ENCODE measurements at regions not wholly inside any gene's neighbourhood (a gene's known extent, or its start where the extent isn't known, plus 50 kb on each side); places are given as distances from the start of the nearest gene placed in this dataset.

- intact Hi-C loops (cut with micrococcal nuclease) = no loop called here
- peaks cover 16% of the 10 kb centered on the region for H3K9me3 Mint-ChIP-seq
- no peak overlapping the region for H3K27ac Mint-ChIP-seq
- no peaks in the 10 kb centered on the region for H3K36me3 Mint-ChIP-seq (ENCODE audit: low read depth)
- H3K27me3 Mint-ChIP-seq (ENCODE audit: insufficient read depth) = peaks cover 12% of the 10 kb centered on the region
- no peak overlapping the region for H3K4me3 Mint-ChIP-seq
- no peaks in the 10 kb centered on the region for H3K4me1 Mint-ChIP-seq (ENCODE audit: low read depth)
- DNase-seq (ENCODE audit: low spot score) = no peak
Observed at GRCh38 chr5:73352649-73353230, 95.8 kb downstream of the FOXD1 start.

DNA sequence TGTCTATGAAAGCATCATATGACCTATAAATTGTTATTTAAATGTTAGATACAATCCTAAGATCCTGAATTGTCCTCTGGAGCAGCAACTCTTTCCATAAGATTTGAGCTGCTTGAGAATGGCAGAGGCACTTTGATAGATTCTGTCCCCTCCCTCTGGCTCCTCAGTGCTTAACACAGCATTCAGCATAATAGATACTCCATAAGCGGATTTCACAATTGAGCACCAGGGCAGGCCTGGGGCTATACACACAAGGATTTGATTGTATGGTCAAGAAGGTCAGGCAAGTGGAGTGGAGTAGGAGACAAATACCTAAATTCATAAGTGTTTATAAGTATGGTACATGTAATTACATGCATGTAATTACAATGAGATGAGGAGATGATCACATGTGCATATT is 96.3 kb downstream of the FOXD1 start:
- intact Hi-C loops (cut with micrococcal nuclease) = no loop called here
- no peak for DNase-seq (ENCODE audit: low spot score)
- H3K27me3 Mint-ChIP-seq (ENCODE audit: insufficient read depth) = peaks cover 8% of the 10 kb centered on the region
- H3K27ac Mint-ChIP-seq = no peak overlapping the region
- peaks cover 21% of the 10 kb centered on the region for H3K9me3 Mint-ChIP-seq
- no peak overlapping the region for H3K4me3 Mint-ChIP-seq
- H3K4me1 Mint-ChIP-seq (ENCODE audit: low read depth) = no peaks in the 10 kb centered on the region
- no peaks in the 10 kb centered on the region for H3K36me3 Mint-ChIP-seq (ENCODE audit: low read depth)

DNA sequence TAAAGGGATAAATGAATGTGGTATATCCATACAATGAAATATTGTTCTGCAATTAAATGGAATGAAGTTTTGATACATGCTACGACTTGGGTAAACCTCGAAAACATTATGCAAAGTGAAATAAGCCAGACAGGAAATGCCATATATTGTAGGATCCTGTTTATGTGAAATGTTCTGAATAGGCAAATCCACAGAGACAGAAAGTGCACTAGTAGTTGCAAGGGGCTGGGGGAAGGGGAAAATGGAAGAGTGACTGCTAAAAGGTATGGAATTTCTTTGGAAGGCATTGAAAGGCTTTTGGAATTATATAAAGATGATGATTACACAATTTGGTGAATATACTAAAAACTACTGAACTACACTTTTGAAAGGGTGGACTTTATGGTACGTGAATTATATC is 97.0 kb downstream of the FOXD1 start:
- Mint-ChIP-seq H3K4me1 (ENCODE audit: low read depth) (no peaks in the 10 kb centered on the region), H3K36me3 (ENCODE audit: low read depth) (no peaks in the 10 kb centered on the region), H3K9me3 (peaks cover 22% of the 10 kb centered on the region), H3K27ac (no peak overlapping the region), H3K27me3 (ENCODE audit: insufficient read depth) (peaks cover 7% of the 10 kb centered on the region), H3K4me3 (no peak overlapping the region)
- intact Hi-C loops (cut with micrococcal nuclease) = no loop called here
- DNase-seq (ENCODE audit: low spot score) = no peak

- Mint-ChIP-seq H3K4me1 (ENCODE audit: low read depth) (no peaks in the 10 kb centered on the region), H3K27me3 (ENCODE audit: insufficient read depth) (peaks cover 5% of the 10 kb centered on the region), H3K9me3 (peaks cover 26% of the 10 kb centered on the region), H3K4me3 (no peak overlapping the region), H3K36me3 (ENCODE audit: low read depth) (no peaks in the 10 kb centered on the region), H3K27ac (no peak overlapping the region)
- no peak for DNase-seq (ENCODE audit: low spot score)
- intact Hi-C loops (cut with micrococcal nuclease) = no loop called here
Observed at GRCh38 chr5:73346878-73347408, 101.6 kb downstream of the FOXD1 start.

GRCh38 chr5:73344835-73345234 is 103.7 kb downstream of the FOXD1 start:
- no peak overlapping the region for H3K27ac Mint-ChIP-seq
- DNase-seq (ENCODE audit: low spot score) = no peak
- H3K4me1 Mint-ChIP-seq (ENCODE audit: low read depth) = no peaks in the 10 kb centered on the region
- H3K9me3 Mint-ChIP-seq = peaks cover 13% of the 10 kb centered on the region
- intact Hi-C loops (cut with micrococcal nuclease) = no loop called here
- H3K36me3 Mint-ChIP-seq (ENCODE audit: low read depth) = no peaks in the 10 kb centered on the region
- H3K27me3 Mint-ChIP-seq (ENCODE audit: insufficient read depth) = peaks cover 2% of the 10 kb centered on the region
- no peak overlapping the region for H3K4me3 Mint-ChIP-seq

DNA sequence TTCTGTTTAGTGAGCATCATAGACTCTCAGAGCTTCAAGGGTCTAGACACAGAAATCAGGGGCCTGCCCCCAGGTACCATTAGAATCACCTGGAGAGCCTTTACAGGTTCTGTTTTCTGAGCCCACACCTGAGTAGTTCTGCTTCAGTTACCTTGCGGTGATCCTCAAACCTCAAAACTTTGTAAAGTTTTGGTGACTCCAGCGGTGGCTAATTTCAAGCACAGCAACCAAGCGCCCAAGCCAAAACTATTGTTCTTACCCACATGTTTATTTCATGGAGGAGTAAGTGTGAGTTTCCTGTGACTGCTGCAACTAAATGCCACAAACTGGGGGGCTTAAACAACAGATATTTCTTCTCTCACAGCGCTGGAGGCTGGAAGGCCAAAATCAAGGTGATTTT is 108.9 kb downstream of the FOXD1 start:
- peaks cover 9% of the 10 kb centered on the region for H3K27me3 Mint-ChIP-seq (ENCODE audit: insufficient read depth)
- no peak for DNase-seq (ENCODE audit: low spot score)

GRCh38 chr5:73339051-73339575 is 109.5 kb downstream of the FOXD1 start:
- H3K4me3 Mint-ChIP-seq = no peak overlapping the region
- no peaks in the 10 kb centered on the region for H3K36me3 Mint-ChIP-seq (ENCODE audit: low read depth)
- no peaks in the 10 kb centered on the region for H3K4me1 Mint-ChIP-seq (ENCODE audit: low read depth)
- no peaks in the 10 kb centered on the region for H3K9me3 Mint-ChIP-seq
- intact Hi-C loops (cut with micrococcal nuclease) = no loop called here
- peaks cover 9% of the 10 kb centered on the region for H3K27me3 Mint-ChIP-seq (ENCODE audit: insufficient read depth)
- no peak overlapping the region for H3K27ac Mint-ChIP-seq
- DNase-seq (ENCODE audit: low spot score) = no peak

More for the DNA sequence above, 108.9 kb downstream of the FOXD1 start:
- H3K9me3 Mint-ChIP-seq = no peaks in the 10 kb centered on the region
- no peaks in the 10 kb centered on the region for H3K36me3 Mint-ChIP-seq (ENCODE audit: low read depth)
- intact Hi-C loops (cut with micrococcal nuclease) = no loop called here
- H3K4me1 Mint-ChIP-seq (ENCODE audit: low read depth) = no peaks in the 10 kb centered on the region
- no peak overlapping the region for H3K27ac Mint-ChIP-seq
- no peak overlapping the region for H3K4me3 Mint-ChIP-seq

DNA sequence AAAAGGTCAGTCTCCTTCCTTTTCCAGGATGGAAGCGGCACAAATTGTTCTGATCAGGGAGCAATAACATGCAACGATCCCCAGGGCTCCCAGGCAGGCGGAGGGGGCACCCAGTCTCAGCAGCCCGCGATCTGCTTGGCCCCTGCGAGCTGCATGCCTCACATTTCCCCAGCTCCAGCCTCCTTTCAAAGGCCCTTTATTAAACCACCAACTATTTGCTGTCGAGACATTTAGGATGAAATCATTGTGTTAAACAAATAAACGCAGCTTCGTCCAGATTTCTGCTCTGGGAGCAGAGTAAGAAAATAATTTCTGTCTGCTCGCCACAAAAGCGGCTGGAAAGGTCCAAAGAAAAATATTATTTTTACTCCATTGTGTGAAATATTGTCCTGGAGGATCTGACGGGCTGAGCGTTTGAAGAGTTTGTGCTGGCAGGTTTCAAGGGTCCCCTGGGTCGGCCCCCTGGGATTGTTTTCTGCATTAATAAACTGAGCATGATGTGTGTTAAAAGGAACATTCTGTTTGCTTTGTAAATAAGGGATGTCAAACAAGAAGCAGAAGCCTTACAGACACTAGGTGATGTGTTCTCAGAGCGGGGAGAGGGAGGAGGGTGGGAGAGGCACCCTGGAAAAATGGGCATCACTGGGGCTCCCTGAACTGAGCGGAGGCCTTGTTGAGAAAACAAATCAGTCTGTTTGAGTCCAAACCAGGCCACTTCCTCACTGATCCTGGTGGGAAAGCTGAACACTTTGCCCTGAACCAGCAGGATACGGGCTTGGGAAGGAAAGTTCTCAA is 110.1 kb downstream of the FOXD1 start:
- no peak overlapping the region for H3K27ac Mint-ChIP-seq
- intact Hi-C loops (cut with micrococcal nuclease) = no loop called here
- no peaks in the 10 kb centered on the region for H3K4me1 Mint-ChIP-seq (ENCODE audit: low read depth)
- DNase-seq (ENCODE audit: low spot score) = no peak
- H3K27me3 Mint-ChIP-seq (ENCODE audit: insufficient read depth) = peaks cover 10% of the 10 kb centered on the region
- H3K9me3 Mint-ChIP-seq = no peaks in the 10 kb centered on the region
- no peak overlapping the region for H3K4me3 Mint-ChIP-seq
- no peaks in the 10 kb centered on the region for H3K36me3 Mint-ChIP-seq (ENCODE audit: low read depth)

GRCh38 chr5:73337586-73338255 is 110.9 kb downstream of the FOXD1 start:
- no peak overlapping the region for H3K4me3 Mint-ChIP-seq
- no peak for DNase-seq (ENCODE audit: low spot score)
- H3K9me3 Mint-ChIP-seq = no peaks in the 10 kb centered on the region
- no peaks in the 10 kb centered on the region for H3K36me3 Mint-ChIP-seq (ENCODE audit: low read depth)
- H3K27me3 Mint-ChIP-seq (ENCODE audit: insufficient read depth) = peaks cover 13% of the 10 kb centered on the region
- no peak overlapping the region for H3K27ac Mint-ChIP-seq
- intact Hi-C loops (cut with micrococcal nuclease) = no loop called here
- H3K4me1 Mint-ChIP-seq (ENCODE audit: low read depth) = no peaks in the 10 kb centered on the region

DNA sequence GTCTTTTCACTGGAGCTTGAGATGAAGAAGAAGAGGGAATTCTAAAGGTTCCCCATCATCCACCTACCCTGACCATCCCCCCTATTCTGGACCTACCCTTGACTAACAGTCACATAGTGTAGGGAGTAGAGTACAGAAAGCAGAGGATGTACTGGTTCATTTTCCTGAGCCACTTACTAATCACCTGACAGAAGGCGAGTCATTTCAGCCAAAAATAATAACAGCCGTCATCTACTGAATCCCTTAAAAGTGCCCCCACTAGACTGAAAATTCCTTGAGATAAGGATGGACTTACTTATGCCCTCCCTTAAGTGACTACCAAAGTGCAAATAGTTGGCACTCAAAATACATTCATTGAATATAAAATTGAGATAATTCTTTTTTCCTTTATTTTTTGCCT is 112.2 kb downstream of the FOXD1 start:
- intact Hi-C loops (cut with micrococcal nuclease) = no loop called here
- H3K9me3 Mint-ChIP-seq = no peaks in the 10 kb centered on the region
- peaks cover 13% of the 10 kb centered on the region for H3K27me3 Mint-ChIP-seq (ENCODE audit: insufficient read depth)
- no peak overlapping the region for H3K4me3 Mint-ChIP-seq
- DNase-seq (ENCODE audit: low spot score) = no peak
- H3K36me3 Mint-ChIP-seq (ENCODE audit: low read depth) = no peaks in the 10 kb centered on the region
- no peak overlapping the region for H3K27ac Mint-ChIP-seq
- H3K4me1 Mint-ChIP-seq (ENCODE audit: low read depth) = no peaks in the 10 kb centered on the region

- intact Hi-C loops (cut with micrococcal nuclease) = no loop called here
- no peaks in the 10 kb centered on the region for H3K36me3 Mint-ChIP-seq (ENCODE audit: low read depth)
- no peaks in the 10 kb centered on the region for H3K9me3 Mint-ChIP-seq
- no peaks in the 10 kb centered on the region for H3K4me1 Mint-ChIP-seq (ENCODE audit: low read depth)
- no peak overlapping the region for H3K27ac Mint-ChIP-seq
- H3K4me3 Mint-ChIP-seq = no peak overlapping the region
- H3K27me3 Mint-ChIP-seq (ENCODE audit: insufficient read depth) = peaks cover 12% of the 10 kb centered on the region
- DNase-seq (ENCODE audit: low spot score) = no peak
Observed at GRCh38 chr5:73333944-73334703, 114.5 kb downstream of the FOXD1 start.

- no peak for DNase-seq (ENCODE audit: low spot score)
- Mint-ChIP-seq H3K9me3 (no peaks in the 10 kb centered on the region), H3K27me3 (ENCODE audit: insufficient read depth) (peaks cover 7% of the 10 kb centered on the region), H3K36me3 (ENCODE audit: low read depth) (no peaks in the 10 kb centered on the region), H3K27ac (no peak overlapping the region), H3K4me3 (no peak overlapping the region), H3K4me1 (ENCODE audit: low read depth) (no peaks in the 10 kb centered on the region)
- intact Hi-C loops (cut with micrococcal nuclease) = no loop called here
Observed at GRCh38 chr5:73330613-73331012, 118.0 kb downstream of the FOXD1 start.
